AG08395 (cell line): ENCODE measurements at regions not wholly inside any gene's neighbourhood (a gene's known extent, or its start where the extent isn't known, plus 50 kb on each side); places are given as distances from the start of the nearest gene placed in this dataset.

Experiments used
- DNase-seq: peaks from one replicate; pipeline ENCODE4 v3.0.0; 2012; ENCODE audit warnings: mixed read lengths, low spot score

- DNase-seq = peak; percentile 31
Measured at GRCh38 chr7:25847336-25848070, 304.5 kb upstream of the NFE2L3 start.

- peak; percentile 73 for DNase-seq
Measured at GRCh38 chr7:25849500-25850184, 302.4 kb upstream of the NFE2L3 start.

DNA sequence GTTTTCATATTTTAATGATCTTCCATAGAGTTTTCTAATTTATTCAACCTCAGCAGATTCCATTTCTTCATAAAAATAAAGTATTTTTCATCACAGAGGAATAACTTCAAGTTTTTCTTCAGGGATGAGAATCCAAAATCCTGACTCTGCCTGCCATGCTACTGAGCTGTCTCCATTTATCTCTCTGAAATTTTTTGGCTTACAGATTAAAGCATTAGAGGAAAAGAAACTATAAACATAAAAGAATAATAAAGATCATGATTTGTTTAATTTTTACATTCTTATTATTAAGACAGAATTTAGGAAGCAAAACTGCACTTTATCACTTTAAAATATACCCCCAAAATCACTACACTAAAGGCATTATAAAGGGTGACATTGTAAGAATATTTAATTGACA lies 301.8 kb upstream of the NFE2L3 start:
- no peak for DNase-seq

DNA sequence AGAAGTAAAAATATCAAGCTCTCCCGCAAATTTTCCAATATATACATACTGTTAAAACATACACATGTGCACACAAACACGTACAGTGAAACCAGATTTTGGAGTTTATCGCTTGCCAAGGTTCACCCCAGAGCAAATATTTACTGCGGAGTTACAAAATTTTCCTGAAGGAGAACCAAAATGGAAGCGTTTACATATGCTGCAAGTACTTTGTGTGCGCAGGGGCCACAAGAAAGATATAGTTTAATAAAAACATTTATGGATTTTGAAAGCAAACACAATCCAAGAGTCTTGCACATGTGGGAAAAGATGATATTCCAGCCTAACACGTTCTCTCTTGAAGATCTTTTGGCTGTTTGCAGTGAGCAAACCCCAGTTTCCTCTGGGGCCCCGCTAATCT lies 301.3 kb upstream of the NFE2L3 start:
- DNase-seq = no peak

GRCh38 chr7:25851332-25852210 lies 300.4 kb upstream of the NFE2L3 start:
- peak; percentile 62 for DNase-seq

- DNase-seq = no peak
Measured at GRCh38 chr7:25852211-25852938, 299.6 kb upstream of the NFE2L3 start.

DNA sequence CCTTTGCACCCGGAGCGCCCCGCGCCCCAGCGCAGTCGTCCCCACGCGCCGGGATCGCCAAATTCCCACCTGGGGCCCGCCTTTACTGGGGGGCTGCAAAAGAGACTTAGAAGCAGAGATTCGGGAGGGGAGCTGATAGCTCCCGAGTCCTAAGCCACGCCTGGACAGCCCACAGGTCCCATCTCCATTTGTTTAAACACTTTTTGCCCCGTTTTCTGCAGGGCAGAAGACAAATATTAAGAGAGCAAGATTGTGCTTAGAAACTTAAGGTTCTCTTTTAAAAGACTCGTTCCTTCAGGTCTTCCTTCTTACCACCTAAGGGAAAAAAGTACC lies 299.1 kb upstream of the NFE2L3 start:
- DNase-seq = no peak

DNA sequence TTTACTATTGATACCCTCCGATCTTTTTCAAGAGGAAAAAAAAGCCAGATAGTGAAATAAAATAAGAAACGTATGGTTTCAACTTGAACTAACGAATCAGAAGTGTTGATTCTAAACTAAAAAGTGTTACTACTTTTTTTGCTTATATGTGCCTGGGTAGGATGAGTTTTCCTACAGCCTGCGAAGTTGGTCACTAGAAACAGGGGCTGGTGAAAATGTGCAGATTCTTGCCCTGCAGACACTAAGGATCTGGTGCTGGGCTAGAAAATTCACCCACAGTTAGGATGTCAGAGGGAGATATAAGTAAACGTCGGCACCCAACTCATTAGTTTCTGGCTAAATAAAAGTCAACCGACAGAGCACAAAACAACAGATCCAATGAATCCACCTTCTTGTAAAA lies 298.7 kb upstream of the NFE2L3 start:
- no peak for DNase-seq

GRCh38 chr7:25854059-25854458 lies 297.9 kb upstream of the NFE2L3 start:
- no peak for DNase-seq

DNA sequence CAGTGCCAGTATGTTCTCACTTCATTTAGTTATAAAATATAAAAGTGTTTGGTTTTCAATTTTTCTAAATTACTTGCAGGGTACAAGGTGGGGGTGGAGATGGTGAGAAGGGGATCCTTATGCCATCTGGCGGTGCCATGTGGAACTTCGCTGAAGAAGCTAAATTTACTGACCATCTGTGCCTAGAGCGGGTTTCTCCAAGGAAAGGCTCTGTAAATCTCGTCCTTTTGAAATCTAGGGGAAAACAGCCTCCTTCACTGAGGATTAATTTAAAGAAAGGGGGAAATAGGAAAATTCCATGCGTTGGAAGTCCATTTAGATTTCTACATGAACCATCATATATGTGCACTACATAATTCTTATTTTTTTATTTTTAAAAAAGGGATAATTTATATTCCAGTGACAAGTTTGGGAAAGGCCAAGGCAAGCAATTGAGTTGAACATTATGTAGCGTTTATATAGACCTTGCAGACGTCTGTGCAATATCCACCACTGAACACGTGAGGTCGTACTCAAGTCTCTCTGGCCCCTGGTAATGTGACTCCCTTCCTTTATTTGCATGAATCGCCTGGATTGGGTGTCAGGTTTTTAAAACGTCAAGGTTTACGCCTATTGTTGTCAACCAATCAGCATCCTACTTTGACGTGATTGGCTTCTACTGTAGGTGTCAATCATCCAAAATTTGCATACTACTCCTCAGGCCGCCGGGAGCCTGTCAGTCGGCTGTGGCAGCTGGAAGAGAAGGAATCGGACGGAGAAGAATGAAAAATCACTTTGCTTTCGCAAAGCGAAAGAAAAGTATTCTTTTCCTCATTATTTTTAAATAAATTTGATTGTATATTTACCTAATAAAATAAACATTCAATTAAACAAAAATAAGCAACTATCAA lies 297.1 kb upstream of the NFE2L3 start:
- peak; percentile 95 for DNase-seq

DNA sequence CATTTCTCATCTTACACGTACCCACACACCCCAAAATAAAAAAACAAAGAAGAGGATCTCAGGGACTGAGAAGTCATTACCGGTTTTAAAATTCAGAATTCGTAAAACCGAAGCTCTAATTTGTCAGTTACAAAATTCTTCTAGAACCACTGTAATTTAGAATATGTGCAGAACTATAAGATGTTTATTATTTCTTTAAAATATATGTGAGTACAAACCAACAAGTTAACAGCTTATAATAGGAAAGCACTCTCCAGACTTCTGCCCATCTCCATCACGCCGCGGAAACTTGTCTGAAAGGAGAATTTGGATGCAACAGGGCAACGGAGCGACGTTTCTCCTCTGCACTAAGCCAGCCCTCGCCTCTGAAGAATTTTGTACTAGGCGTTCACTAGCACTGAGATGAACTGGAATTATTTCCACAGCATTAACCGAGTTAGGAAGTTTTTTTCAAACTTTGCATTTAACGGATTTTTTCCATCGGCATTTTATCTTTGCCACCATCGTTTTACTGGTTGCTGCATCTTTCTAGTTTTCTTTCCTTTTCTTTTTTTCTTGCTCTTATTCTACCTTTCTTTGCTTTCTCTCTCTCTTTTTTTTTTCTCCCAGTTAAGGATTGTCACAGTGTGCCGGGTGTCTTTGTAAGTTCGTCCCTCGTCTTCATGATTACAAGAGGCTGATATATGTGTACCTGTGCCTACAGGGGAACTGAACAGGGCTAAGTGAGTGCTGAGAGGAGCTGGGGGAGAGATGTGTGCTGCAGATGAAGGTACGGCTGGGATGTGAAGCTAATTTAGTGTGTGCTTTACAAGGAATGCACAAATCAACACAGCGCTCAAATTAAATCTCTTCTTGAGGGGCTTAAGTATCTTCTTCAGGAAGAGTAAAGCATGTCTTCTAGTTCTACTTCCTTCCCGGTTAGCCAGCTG lies 295.9 kb upstream of the NFE2L3 start:
- no peak for DNase-seq

GRCh38 chr7:25857376-25858067 lies 294.5 kb upstream of the NFE2L3 start:
- peak; percentile 41 for DNase-seq

- no peak for DNase-seq
Measured at GRCh38 chr7:25858200-25858524, 293.8 kb upstream of the NFE2L3 start.

DNA sequence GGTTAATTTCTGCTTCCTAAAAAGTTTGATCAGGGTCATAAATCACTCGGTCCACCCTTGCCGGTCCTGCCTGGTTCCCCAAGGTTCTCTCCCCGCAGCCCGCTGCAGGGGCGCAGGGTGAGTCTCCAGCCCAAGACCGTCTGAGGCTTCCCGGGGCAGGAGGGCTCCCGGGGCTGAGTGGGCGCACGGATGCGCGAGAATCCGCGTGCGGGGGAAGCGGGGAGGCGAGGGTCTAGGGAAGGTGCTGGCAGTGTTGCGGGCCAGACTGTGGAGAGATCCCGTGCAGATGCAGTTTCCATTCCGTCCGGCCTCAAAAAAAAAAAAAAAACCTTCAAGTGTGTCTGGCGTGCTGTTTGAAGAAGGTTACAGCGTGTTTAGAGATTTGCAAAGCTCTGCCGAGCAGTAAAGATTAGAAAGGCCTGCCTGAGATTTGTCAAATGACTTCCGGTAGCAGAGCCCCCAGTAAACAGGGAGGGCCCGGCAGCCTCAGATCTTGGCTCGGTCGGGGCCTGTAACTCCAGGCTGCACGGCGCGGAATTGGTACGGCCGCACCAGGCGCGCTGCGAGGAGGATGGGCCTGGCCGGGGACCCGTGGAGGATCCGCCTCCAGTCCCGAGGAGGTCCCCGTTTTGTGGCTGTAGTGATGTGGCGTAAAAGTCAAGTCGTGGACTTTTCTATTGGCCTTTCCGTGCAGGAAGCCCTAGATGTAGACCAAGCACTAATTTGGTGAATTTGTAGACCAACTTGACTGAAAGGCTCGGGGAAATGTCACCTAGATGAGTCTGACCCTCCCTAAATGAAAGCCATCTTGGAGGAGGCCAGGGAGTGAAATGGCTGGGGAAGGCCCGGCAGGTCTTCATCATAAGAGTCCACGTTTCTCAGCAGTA lies 293.2 kb upstream of the NFE2L3 start:
- DNase-seq = no peak

DNA sequence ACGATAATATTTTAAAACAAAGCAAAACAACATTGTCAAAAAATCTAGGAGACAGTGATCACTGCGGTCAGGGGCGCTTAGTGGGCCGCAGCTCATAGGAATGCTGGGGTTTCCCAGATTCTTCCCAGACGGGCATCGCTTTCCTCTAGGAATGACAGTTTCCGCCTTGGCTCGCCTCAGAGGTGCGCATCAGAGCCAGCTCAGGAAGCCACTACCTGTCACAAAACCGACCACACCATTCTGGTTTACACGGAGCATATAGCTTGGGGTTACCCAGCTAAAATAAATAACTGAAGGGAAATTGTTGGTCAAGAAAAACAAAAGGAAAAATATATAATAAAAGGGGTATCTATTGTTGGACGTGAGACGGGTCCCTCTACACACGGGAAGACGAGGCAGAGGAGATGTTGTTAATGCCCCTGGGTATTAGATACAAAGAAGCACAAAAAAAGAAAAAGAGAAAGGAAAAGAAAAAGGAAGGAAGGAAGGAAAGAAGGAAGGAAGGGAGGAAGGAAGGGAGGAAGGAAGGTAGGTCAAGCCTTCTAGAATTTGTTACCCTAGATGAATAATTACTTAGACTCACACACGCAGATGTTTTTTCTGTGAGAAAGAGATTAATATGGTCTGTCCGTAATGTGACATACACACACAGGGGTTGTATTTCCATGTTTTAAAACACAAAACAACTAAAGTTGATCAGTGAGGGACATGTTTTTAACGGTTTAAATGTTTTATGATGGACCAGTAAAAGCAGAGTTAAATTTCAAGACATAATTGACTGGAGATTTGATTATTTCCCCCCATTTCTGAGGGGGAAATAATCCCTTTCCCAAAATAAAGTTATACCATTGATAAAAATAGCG lies 292.4 kb upstream of the NFE2L3 start:
- no peak for DNase-seq

DNA sequence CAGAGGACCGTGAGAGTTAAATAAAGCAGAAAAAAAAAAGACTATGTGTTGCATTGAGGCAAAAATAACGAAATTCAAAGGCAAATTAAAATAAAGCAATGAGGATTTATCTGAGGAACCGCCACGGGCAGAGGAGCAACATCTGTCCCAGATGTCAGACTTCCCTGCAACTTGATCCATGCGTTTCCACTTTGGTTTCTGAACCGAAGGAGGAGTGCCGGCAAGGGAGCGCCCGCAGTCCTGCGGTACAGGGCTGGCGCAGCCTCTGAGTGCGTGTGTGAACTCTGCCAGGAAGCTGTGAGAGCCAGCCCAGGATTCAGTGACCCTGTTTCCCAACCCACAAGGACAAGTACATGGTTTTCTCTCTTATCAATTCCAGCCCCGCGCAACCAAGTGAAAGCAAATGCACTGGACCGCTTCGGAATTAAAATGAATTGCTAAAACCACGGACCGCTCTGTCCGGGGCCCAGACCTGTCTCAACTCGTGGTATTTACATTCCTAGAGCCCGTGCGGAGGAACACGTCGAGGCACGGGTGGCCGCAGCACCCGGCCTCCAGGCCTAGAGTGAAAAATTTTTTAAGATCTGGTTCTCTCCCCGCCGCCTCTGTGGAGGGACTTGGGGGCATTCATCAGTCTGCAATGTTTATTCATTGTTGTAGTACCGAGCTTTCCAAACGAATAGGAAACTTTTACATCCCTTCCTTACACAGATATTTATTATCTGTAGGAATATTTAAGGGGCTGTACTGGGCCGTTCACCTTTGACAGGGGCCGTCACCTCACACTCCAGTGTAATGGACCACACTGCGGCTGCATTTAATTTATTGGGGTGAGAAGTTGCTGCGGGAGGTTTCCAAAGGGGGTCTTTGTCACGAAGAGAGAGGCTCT lies 291.5 kb upstream of the NFE2L3 start:
- DNase-seq = no peak

GRCh38 chr7:25861164-25861496 lies 290.9 kb upstream of the NFE2L3 start:
- no peak for DNase-seq
